Activated B cell treated with CpG ODN at 0.5 μM for 24 hours (primary cell): ENCODE measurements at regions not wholly inside any gene's neighbourhood (a gene's known extent, or its start where the extent isn't known, plus 50 kb on each side); places are given as distances from the start of the nearest gene placed in this dataset.

ENCODE experiments used
- ATAC-seq: fragments of 200-7000 bp; cut with Tn5 transposase; one replicate; pipeline ENCODE4 v1.10.0; 2021; ENCODE audit warnings: low read depth, mild to moderate bottlenecking, moderate library complexity
- CTCF ChIA-PET: fragments of 350-600 bp; sonication (Branson Sonifier 250); formaldehyde crosslinking; loops from one replicate; lab custom pipeline; 2021; ENCODE audit warnings: antibody characterized with exemption; lab: Charles Lee
- POLR2A ChIA-PET: fragments of 350-600 bp; sonication (Branson Sonifier 250); formaldehyde crosslinking; loops from one replicate; lab custom pipeline; 2021; ENCODE audit warnings: antibody characterized with exemption; lab: Charles Lee
- DNase-seq: peaks from one replicate; pipeline ENCODE4 v3.0.0; 2022
- H3K27ac Mint-ChIP-seq: one replicate; pipeline ENCODE4 v1.8.0; 2020; ENCODE audit warnings: mixed read lengths
- H3K27me3 Mint-ChIP-seq: one replicate; pipeline ENCODE4 v1.8.0; 2021; ENCODE audit warnings: mixed read lengths
- H3K36me3 Mint-ChIP-seq: one replicate; pipeline ENCODE4 v1.8.0; 2021; ENCODE audit warnings: low read depth, mixed read lengths
- H3K4me1 Mint-ChIP-seq: one replicate; pipeline ENCODE4 v1.8.0; 2021; ENCODE audit warnings: mixed read lengths
- H3K4me3 Mint-ChIP-seq: one replicate; pipeline ENCODE4 v1.8.0; 2020; ENCODE audit warnings: mild to moderate bottlenecking, mixed read lengths
- H3K9me3 Mint-ChIP-seq: one replicate; pipeline ENCODE4 v1.8.0; 2020; ENCODE audit warnings: mixed read lengths
- CTCF ChIP-seq: fragments of 200-600 bp; IDR thresholded peaks from one replicate; pipeline ENCODE4 v1.8.0; 2022; ENCODE audit warnings: antibody characterized with exemption, mild to moderate bottlenecking
- intact Hi-C: fragments of 100-400 bp; cut with micrococcal nuclease; formaldehyde crosslinking; loops from one replicate; pipeline ENCODE4 v1.15.1; 2024

- Mint-ChIP-seq H3K9me3 (no peaks in the 10 kb centered on the region), H3K36me3 (no peaks in the 10 kb centered on the region), H3K27me3 (no peaks in the 10 kb centered on the region), H3K4me1 (no peaks in the 10 kb centered on the region), H3K27ac (no peak overlapping the region), H3K4me3 (no peak overlapping the region)
- no peak for ATAC-seq
- ChIA-PET CTCF (no interaction called here), POLR2A (no interaction called here)
- no peak for DNase-seq
- intact Hi-C loops = no loop called here
- TF ChIP-seq CTCF = no peak
These were observed 461.0 kb upstream of the C9orf72 start for GRCh38 chr9:28034242-28034641.

GRCh38 chr9:28037968-28038367 lies 464.7 kb upstream of the C9orf72 start:
- ATAC-seq = no peak
- no peaks in the 10 kb centered on the region for H3K9me3 Mint-ChIP-seq
- no peaks in the 10 kb centered on the region for H3K4me1 Mint-ChIP-seq
- POLR2A ChIA-PET = no interaction called here
- no peaks in the 10 kb centered on the region for H3K36me3 Mint-ChIP-seq
- no peaks in the 10 kb centered on the region for H3K27me3 Mint-ChIP-seq
- CTCF ChIA-PET = no interaction called here
- DNase-seq = no peak
- H3K27ac Mint-ChIP-seq = no peak overlapping the region
- intact Hi-C loops = no loop called here
- no peak for TF ChIP-seq CTCF
- no peak overlapping the region for H3K4me3 Mint-ChIP-seq

GRCh38 chr9:28045051-28045450 lies 471.8 kb upstream of the C9orf72 start:
- H3K4me1 Mint-ChIP-seq = no peaks in the 10 kb centered on the region
- intact Hi-C loops = loop anchor here (10.0 kb wide), 1 partner anchor 60 kb away; no protein-coding TSS in a partner anchor
- no peaks in the 10 kb centered on the region for H3K9me3 Mint-ChIP-seq
- no peak for DNase-seq
- H3K36me3 Mint-ChIP-seq = no peaks in the 10 kb centered on the region
- no peak overlapping the region for H3K4me3 Mint-ChIP-seq
- TF ChIP-seq CTCF = no peak
- H3K27me3 Mint-ChIP-seq = no peaks in the 10 kb centered on the region
- POLR2A ChIA-PET = no interaction called here
- ATAC-seq = no peak
- H3K27ac Mint-ChIP-seq = no peak overlapping the region
- CTCF ChIA-PET = no interaction called here

- H3K36me3 Mint-ChIP-seq = no peaks in the 10 kb centered on the region
- ATAC-seq = no peak
These were observed 476.8 kb upstream of the C9orf72 start for GRCh38 chr9:28050046-28050445.

GRCh38 chr9:28050941-28051340 lies 477.7 kb upstream of the C9orf72 start:
- intact Hi-C loops = no loop called here
- no peak for ATAC-seq
- ChIA-PET POLR2A (no interaction called here), CTCF (no interaction called here)
- Mint-ChIP-seq H3K9me3 (no peaks in the 10 kb centered on the region), H3K27me3 (no peaks in the 10 kb centered on the region), H3K4me1 (no peaks in the 10 kb centered on the region), H3K4me3 (no peak overlapping the region), H3K36me3 (no peaks in the 10 kb centered on the region), H3K27ac (no peak overlapping the region)
- TF ChIP-seq CTCF = no peak
- no peak for DNase-seq

More at GRCh38 chr9:28050046-28050445, 476.8 kb upstream of the C9orf72 start:
- no peaks in the 10 kb centered on the region for H3K27me3 Mint-ChIP-seq
- H3K9me3 Mint-ChIP-seq = no peaks in the 10 kb centered on the region
- H3K4me3 Mint-ChIP-seq = no peak overlapping the region
- H3K27ac Mint-ChIP-seq = no peak overlapping the region
- ChIA-PET CTCF (no interaction called here), POLR2A (no interaction called here)
- intact Hi-C loops = no loop called here
- no peak for TF ChIP-seq CTCF
- no peak for DNase-seq
- no peaks in the 10 kb centered on the region for H3K4me1 Mint-ChIP-seq
